Karpas-422 (cell line): ENCODE measurements at regions not wholly inside any gene's neighbourhood (a gene's known extent, or its start where the extent isn't known, plus 50 kb on each side); places are given as distances from the start of the nearest gene placed in this dataset.

Experiments used
- DNase-seq: peaks from one replicate; pipeline ENCODE4 v3.0.0-alpha.2; 2015
- H2AFZ ChIP-seq: fragments of 200-600 bp; sonication (generic); 2 replicates; pipeline ENCODE4 v1.6.1; 2014; ENCODE audit warnings: antibody characterized with exemption, low read length, mixed read lengths
- H3K27ac ChIP-seq: fragments of 200-600 bp; sonication (generic); 2 replicates; pipeline ENCODE4 v1.5.1; 2014; ENCODE audit warnings: mild to moderate bottlenecking, low read length, moderate library complexity
- H3K27me3 ChIP-seq: fragments of 200-600 bp; sonication (generic); 2 replicates; pipeline ENCODE4 v1.6.1; 2014; ENCODE audit warnings: low read length, mixed read lengths
- H3K36me3 ChIP-seq: fragments of 200-600 bp; sonication (generic); 2 replicates; pipeline ENCODE4 v1.6.1; 2014; ENCODE audit warnings: low read length, mixed read lengths; ENCODE audit not compliant: insufficient read depth
- H3K4me1 ChIP-seq: fragments of 200-600 bp; sonication (generic); 2 replicates; pipeline ENCODE4 v1.6.1; 2014; ENCODE audit warnings: mild to moderate bottlenecking, low read length, mixed read lengths
- H3K4me2 ChIP-seq: fragments of 200-600 bp; sonication (generic); 2 replicates; pipeline ENCODE4 v1.6.1; 2014; ENCODE audit warnings: low read length, low read depth, mild to moderate bottlenecking; ENCODE audit not compliant: poor library complexity, severe bottlenecking
- H3K4me3 ChIP-seq: fragments of 200-600 bp; sonication (generic); 2 replicates; pipeline ENCODE4 v1.5.1; 2014; ENCODE audit warnings: mild to moderate bottlenecking, antibody characterized with exemption, low read length, mixed read lengths
- H3K79me2 ChIP-seq: fragments of 200-600 bp; sonication (generic); 2 replicates; pipeline ENCODE4 v1.6.1; 2014; ENCODE audit warnings: mild to moderate bottlenecking, low read length, mixed read lengths
- H3K9ac ChIP-seq: fragments of 200-600 bp; sonication (generic); 2 replicates; pipeline ENCODE4 v1.6.0; 2014; ENCODE audit warnings: low read length
- H3K9me2 ChIP-seq: fragments of 200-600 bp; sonication (generic), shearing (Covaris generic); replicated peaks from 2 replicates; pipeline ENCODE4 v1.6.0; 2014; ENCODE audit warnings: mild to moderate bottlenecking, low read length, moderate library complexity; ENCODE audit not compliant: insufficient read depth
- H3K9me3 ChIP-seq: fragments of 300-700, 200-600 bp; sonication (generic); 2 replicates; pipeline ENCODE4 v1.6.1; 2014; ENCODE audit warnings: low read length, mixed read lengths
- H4K20me1 ChIP-seq: fragments of 200-600 bp; sonication (generic); 2 replicates; pipeline ENCODE4 v1.6.1; 2014; ENCODE audit warnings: mild to moderate bottlenecking, antibody characterized with exemption, low read length, low read depth; ENCODE audit not compliant: insufficient read depth

- no peaks in the 10 kb centered on the region for H3K27me3 ChIP-seq
- H4K20me1 ChIP-seq, result no peaks in the 10 kb centered on the region
- H3K36me3 ChIP-seq, result no peaks in the 10 kb centered on the region
- no peaks in the 10 kb centered on the region for H3K4me1 ChIP-seq
- H3K9me2 ChIP-seq, result no peaks in the 10 kb centered on the region
- no peak overlapping the region for H3K27ac ChIP-seq
- no peak overlapping the region for H3K9ac ChIP-seq
- H3K79me2 ChIP-seq, result no peaks in the 10 kb centered on the region
- H3K4me2 ChIP-seq, result no peak overlapping the region
- H3K9me3 ChIP-seq, result no peaks in the 10 kb centered on the region
- no peak overlapping the region for H2AFZ ChIP-seq
- no peak for DNase-seq
- no peak overlapping the region for H3K4me3 ChIP-seq
Observed at GRCh38 chr10:44065788-44066526, 318.9 kb downstream of the CXCL12 start.

GRCh38 chr10:44064987-44065787, 319.7 kb downstream of the CXCL12 start:
- peaks cover 3% of the 10 kb centered on the region for H3K4me1 ChIP-seq
- no peaks in the 10 kb centered on the region for H3K9me2 ChIP-seq
- no peaks in the 10 kb centered on the region for H3K79me2 ChIP-seq

GRCh38 chr10:44064317-44064716, 320.6 kb downstream of the CXCL12 start:
- no peak for DNase-seq
- H3K4me3 ChIP-seq, result no peak overlapping the region
- no peak overlapping the region for H3K27ac ChIP-seq
- H3K9ac ChIP-seq, result no peak overlapping the region
- no peaks in the 10 kb centered on the region for H3K79me2 ChIP-seq
- no peaks in the 10 kb centered on the region for H3K36me3 ChIP-seq
- H3K9me3 ChIP-seq, result no peaks in the 10 kb centered on the region
- no peaks in the 10 kb centered on the region for H4K20me1 ChIP-seq
- peaks cover 5% of the 10 kb centered on the region for H3K4me1 ChIP-seq
- H3K4me2 ChIP-seq, result no peak overlapping the region
- H2AFZ ChIP-seq, result no peak overlapping the region
- no peaks in the 10 kb centered on the region for H3K27me3 ChIP-seq
- H3K9me2 ChIP-seq, result no peaks in the 10 kb centered on the region

More at GRCh38 chr10:44064987-44065787, 319.7 kb downstream of the CXCL12 start:
- H3K4me3 ChIP-seq, result no peak overlapping the region
- H3K4me2 ChIP-seq, result no peak overlapping the region
- H3K27ac ChIP-seq, result no peak overlapping the region
- no peak for DNase-seq
- H3K27me3 ChIP-seq, result no peaks in the 10 kb centered on the region
- no peak overlapping the region for H3K9ac ChIP-seq
- H3K9me3 ChIP-seq, result no peaks in the 10 kb centered on the region
- no peaks in the 10 kb centered on the region for H4K20me1 ChIP-seq
- H2AFZ ChIP-seq, result no peak overlapping the region
- no peaks in the 10 kb centered on the region for H3K36me3 ChIP-seq

GRCh38 chr10:44063686-44064085, 321.2 kb downstream of the CXCL12 start:
- DNase-seq, result no peak
- H3K27ac ChIP-seq, result no peak overlapping the region
- no peaks in the 10 kb centered on the region for H3K9me2 ChIP-seq
- no peaks in the 10 kb centered on the region for H3K9me3 ChIP-seq
- no peak overlapping the region for H3K4me3 ChIP-seq
- H3K27me3 ChIP-seq, result no peaks in the 10 kb centered on the region
- no peak overlapping the region for H3K4me2 ChIP-seq
- H3K9ac ChIP-seq, result no peak overlapping the region
- H3K79me2 ChIP-seq, result no peaks in the 10 kb centered on the region
- peaks cover 5% of the 10 kb centered on the region for H3K4me1 ChIP-seq
- H3K36me3 ChIP-seq, result no peaks in the 10 kb centered on the region
- no peaks in the 10 kb centered on the region for H4K20me1 ChIP-seq
- no peak overlapping the region for H2AFZ ChIP-seq

DNA sequence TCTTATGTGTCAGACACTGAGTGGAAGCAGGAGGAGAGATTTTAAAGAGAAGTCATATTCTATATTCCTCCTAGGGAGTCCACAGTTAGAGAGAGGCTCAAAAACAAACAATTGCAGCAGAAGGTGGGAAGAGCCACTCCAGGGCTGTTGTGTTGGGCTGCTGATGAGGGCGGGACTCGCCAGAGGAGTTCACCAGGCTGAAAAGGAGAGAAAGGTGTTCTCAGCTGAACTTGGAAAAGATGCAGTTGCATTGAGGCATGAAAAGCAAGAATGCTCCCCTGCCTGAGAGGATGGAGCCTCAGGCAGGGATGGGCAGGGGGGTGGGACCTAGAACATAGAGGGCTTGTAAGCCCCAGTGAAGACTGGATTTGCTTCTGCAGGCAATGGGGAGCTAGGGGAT, 324.2 kb downstream of the CXCL12 start:
- Histone ChIP-seq H3K4me2 (no peak overlapping the region), H3K9ac (no peak overlapping the region), H3K36me3 (no peaks in the 10 kb centered on the region), H3K4me1 (peaks cover 5% of the 10 kb centered on the region), H3K27ac (no peak overlapping the region), H3K9me3 (no peaks in the 10 kb centered on the region), H3K4me3 (no peak overlapping the region), H3K9me2 (no peaks in the 10 kb centered on the region), H3K79me2 (no peaks in the 10 kb centered on the region), H2AFZ (no peak overlapping the region), H3K27me3 (no peaks in the 10 kb centered on the region), H4K20me1 (no peaks in the 10 kb centered on the region)
- no peak for DNase-seq

GRCh38 chr10:44060221-44060620, 324.7 kb downstream of the CXCL12 start:
- no peak overlapping the region for H3K4me2 ChIP-seq
- H3K27me3 ChIP-seq, result no peaks in the 10 kb centered on the region
- DNase-seq, result no peak
- peaks cover 5% of the 10 kb centered on the region for H3K4me1 ChIP-seq
- H3K4me3 ChIP-seq, result no peak overlapping the region
- no peaks in the 10 kb centered on the region for H3K9me2 ChIP-seq
- no peak overlapping the region for H3K27ac ChIP-seq
- H3K79me2 ChIP-seq, result no peaks in the 10 kb centered on the region
- no peaks in the 10 kb centered on the region for H4K20me1 ChIP-seq
- no peaks in the 10 kb centered on the region for H3K36me3 ChIP-seq
- no peak overlapping the region for H3K9ac ChIP-seq
- no peak overlapping the region for H2AFZ ChIP-seq
- no peaks in the 10 kb centered on the region for H3K9me3 ChIP-seq

DNA sequence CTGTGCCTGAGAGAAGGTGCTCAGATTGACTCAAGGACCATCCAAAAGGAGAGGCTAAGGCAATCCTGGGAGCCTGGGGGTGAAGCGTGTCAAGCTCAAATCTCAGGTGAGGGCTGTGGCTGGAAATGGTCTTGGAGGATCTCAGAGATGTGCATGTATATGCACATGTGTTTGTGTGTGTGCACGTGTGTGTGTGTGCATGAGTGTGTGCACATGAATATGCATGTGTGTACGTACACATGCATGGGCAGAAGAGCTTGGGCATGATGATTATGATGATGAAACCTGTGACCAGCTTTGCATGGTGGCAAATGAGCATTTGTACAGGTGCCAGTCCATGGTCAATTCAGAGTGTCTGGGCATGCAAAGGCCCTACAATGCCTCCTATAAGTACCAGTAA, 326.6 kb downstream of the CXCL12 start:
- H3K9me3 ChIP-seq, result no peaks in the 10 kb centered on the region
- H3K4me3 ChIP-seq, result no peak overlapping the region

DNA sequence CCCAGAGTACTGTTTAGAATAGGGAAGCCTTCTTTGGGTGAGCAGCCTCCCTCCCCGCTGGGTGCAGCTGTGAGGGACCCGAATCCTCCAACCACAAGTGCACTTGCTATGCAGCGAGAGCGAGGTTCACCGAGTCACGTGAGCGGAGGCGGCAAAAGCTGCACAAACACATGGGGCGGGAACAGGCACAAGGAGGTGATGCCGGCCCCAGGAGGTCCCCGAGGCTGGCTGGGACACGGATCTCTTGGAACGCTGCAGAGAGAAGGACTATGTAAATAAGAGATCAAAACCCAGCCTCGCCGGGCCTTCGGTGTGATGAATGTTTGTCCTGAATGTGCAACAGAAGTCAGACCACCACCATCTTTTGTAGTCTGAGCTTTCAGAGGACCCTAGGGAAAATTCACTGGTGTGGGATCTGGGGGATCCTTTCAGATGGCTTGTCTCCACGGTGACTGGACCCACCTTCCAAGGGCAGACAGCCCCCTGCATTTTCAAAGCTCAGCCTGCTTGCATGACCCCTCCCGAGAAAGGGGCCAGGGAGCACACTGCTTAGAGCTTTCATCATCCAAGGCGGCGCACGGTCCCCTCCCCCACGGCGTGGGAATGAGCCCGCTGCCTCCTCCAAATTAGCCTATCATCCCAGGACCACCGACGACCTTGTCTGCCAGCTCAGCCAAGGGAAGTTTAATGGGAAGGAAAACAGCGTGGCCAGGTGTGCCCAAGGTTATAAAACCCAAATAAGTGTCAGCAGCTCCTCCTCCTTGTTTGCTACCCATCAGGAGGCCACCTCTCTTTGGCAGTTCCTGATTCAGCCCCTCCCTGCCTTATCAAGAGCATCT, 327.7 kb downstream of the CXCL12 start:
- DNase-seq, result no peak
- H3K79me2 ChIP-seq, result no peaks in the 10 kb centered on the region
- peaks cover 5% of the 10 kb centered on the region for H3K4me1 ChIP-seq
- no peaks in the 10 kb centered on the region for H3K9me2 ChIP-seq
- no peaks in the 10 kb centered on the region for H3K36me3 ChIP-seq
- H3K9me3 ChIP-seq, result no peaks in the 10 kb centered on the region
- no peaks in the 10 kb centered on the region for H3K27me3 ChIP-seq
- H2AFZ ChIP-seq, result no peak overlapping the region
- no peak overlapping the region for H3K9ac ChIP-seq
- H3K4me3 ChIP-seq, result no peak overlapping the region
- no peak overlapping the region for H3K27ac ChIP-seq
- no peaks in the 10 kb centered on the region for H4K20me1 ChIP-seq
- no peak overlapping the region for H3K4me2 ChIP-seq

More for the DNA sequence above, 326.6 kb downstream of the CXCL12 start:
- Histone ChIP-seq H3K27ac (no peak overlapping the region), H3K9me2 (no peaks in the 10 kb centered on the region), H3K27me3 (no peaks in the 10 kb centered on the region), H3K4me2 (no peak overlapping the region), H3K9ac (no peak overlapping the region), H3K79me2 (no peaks in the 10 kb centered on the region), H3K4me1 (peaks cover 5% of the 10 kb centered on the region), H4K20me1 (no peaks in the 10 kb centered on the region), H3K36me3 (no peaks in the 10 kb centered on the region), H2AFZ (no peak overlapping the region)
- no peak for DNase-seq
